Peyer's patch (tissue), 4 donors: ENCODE measurements at regions not wholly inside any gene's neighbourhood (a gene's known extent, or its start where the extent isn't known, plus 50 kb on each side); places are given as distances from the start of the nearest gene placed in this dataset.

Source experiments
- DNase-seq, 3 donors: peaks; one replicate each; pipeline ENCODE4 v3.0.0-alpha.2; 2017 to 2019
- H3K27ac ChIP-seq, 4 donors: fragments of 200-600 bp; sonication (generic); one replicate each; pipeline ENCODE4 v1.5.1; 2016 to 2019
- H3K27me3 ChIP-seq, 2 donors: fragments of 200-600 bp; sonication (generic); one replicate each; pipeline ENCODE4 v1.5.1; 2019
- H3K36me3 ChIP-seq, 3 donors: fragments of 200-600 bp; sonication (generic); one replicate each; pipeline ENCODE4 v1.5.1; 2016 to 2019
- H3K4me1 ChIP-seq, 4 donors: fragments of 200-600 bp; sonication (generic); one replicate each; pipeline ENCODE4 v1.5.1; 2016 to 2019
- H3K4me3 ChIP-seq, 4 donors: fragments of 200-600 bp; sonication (generic); 1 replicate in 3 of 4; 2 replicates in 1 of 4; pipeline ENCODE4 v1.5.1; 2016 to 2019; ENCODE audit warnings: mild to moderate bottlenecking in 1 of 4
- H3K9me3 ChIP-seq, 4 donors: fragments of 200-600 bp; sonication (generic); one replicate each; pipeline ENCODE4 v1.5.1; 2016 to 2019; ENCODE audit warnings: mild to moderate bottlenecking in 1 of 4
- POLR2A ChIP-seq, 2 donors: fragments of 450-650 bp; IDR thresholded peaks; one replicate each; pipeline ENCODE4 v1.5.1; 2017; ENCODE audit warnings: antibody characterized with exemption in 2 of 2, mild to moderate bottlenecking in 2 of 2, moderate library complexity in 2 of 2
- TF ChIP-seq, protein P1 (sequence below), 6 experiments: fragments of 450-650 bp in 4 of 6; fragments of 200-600 bp in 2 of 6; sonication (generic) in 1 of 6; IDR thresholded peaks; one replicate each; pipeline ENCODE4 v1.5.1; 2017 to 2019; ENCODE audit warnings: antibody characterized with exemption in 6 of 6, mild to moderate bottlenecking in 3 of 6, moderate library complexity in 1 of 6

DNA sequence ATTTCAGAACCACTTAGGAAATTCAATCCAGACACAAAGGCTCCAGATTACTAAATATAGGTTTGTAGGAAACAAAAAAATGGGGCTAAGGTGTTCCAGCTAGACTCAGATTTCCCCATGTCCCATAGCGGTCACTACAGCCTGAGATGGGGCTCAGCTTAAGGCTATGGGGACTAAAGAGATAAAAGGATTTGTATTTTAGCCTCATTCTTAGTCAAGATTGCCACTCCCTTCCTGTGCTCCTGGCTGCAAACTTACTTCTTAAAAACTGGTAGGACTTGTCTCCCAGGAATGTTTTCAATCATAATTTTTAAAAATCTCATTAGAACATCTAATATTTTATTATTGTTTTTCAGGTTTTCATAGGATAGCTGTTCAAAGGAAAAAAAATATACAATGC is 253.8 kb upstream of the DAB2 start:
- TF ChIP-seq, protein P1, sequence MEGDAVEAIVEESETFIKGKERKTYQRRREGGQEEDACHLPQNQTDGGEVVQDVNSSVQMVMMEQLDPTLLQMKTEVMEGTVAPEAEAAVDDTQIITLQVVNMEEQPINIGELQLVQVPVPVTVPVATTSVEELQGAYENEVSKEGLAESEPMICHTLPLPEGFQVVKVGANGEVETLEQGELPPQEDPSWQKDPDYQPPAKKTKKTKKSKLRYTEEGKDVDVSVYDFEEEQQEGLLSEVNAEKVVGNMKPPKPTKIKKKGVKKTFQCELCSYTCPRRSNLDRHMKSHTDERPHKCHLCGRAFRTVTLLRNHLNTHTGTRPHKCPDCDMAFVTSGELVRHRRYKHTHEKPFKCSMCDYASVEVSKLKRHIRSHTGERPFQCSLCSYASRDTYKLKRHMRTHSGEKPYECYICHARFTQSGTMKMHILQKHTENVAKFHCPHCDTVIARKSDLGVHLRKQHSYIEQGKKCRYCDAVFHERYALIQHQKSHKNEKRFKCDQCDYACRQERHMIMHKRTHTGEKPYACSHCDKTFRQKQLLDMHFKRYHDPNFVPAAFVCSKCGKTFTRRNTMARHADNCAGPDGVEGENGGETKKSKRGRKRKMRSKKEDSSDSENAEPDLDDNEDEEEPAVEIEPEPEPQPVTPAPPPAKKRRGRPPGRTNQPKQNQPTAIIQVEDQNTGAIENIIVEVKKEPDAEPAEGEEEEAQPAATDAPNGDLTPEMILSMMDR (IDR thresholded peaks at IDR 0.05) = no peak
- TF ChIP-seq POLR2A (IDR thresholded peaks at IDR 0.05) = no peak
- H3K4me1 ChIP-seq = no peaks in the 10 kb centered on the region

DNA sequence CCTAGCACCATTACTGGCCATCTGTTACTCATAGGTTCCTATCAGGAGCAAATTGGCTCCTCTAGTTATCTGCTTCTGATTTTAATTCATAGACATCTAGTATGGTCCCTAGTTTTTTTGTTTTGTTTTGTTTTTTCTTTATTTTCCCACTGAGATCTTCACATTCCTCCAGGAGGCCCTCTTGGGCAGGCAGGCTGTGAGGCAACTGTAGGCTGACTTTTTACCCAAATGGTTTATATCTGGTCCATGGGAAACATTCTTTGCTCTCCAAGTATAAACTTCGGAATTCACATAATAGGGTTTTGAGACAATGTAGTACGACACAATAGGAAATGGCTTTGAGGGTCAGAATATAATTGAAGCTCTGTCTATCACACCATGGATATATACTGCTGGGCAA is 250.9 kb upstream of the DAB2 start:
- Histone ChIP-seq H3K27me3 (no peaks in the 10 kb centered on the region), H3K4me1 (no peaks in the 10 kb centered on the region), H3K4me3 (no peak overlapping the region), H3K27ac (no peak overlapping the region), H3K9me3 (no peaks in the 10 kb centered on the region), H3K36me3 (no peaks in the 10 kb centered on the region)
- DNase-seq = no peak
- TF ChIP-seq, protein P1 (IDR thresholded peaks at IDR 0.05) = no peak
- TF ChIP-seq POLR2A (IDR thresholded peaks at IDR 0.05) = no peak

More for the DNA sequence above, 253.8 kb upstream of the DAB2 start:
- no peak overlapping the region for H3K27ac ChIP-seq
- no peak overlapping the region for H3K4me3 ChIP-seq
- no peak for DNase-seq
- H3K9me3 ChIP-seq = no peaks in the 10 kb centered on the region
- H3K36me3 ChIP-seq = no peaks in the 10 kb centered on the region
- H3K27me3 ChIP-seq = no peaks in the 10 kb centered on the region

- Histone ChIP-seq H3K4me1 (no peaks in the 10 kb centered on the region), H3K27me3 (no peaks in the 10 kb centered on the region), H3K27ac (no peak overlapping the region), H3K4me3 (no peak overlapping the region), H3K36me3 (no peaks in the 10 kb centered on the region), H3K9me3 (no peaks in the 10 kb centered on the region)
- DNase-seq = no peak
- TF ChIP-seq POLR2A (IDR thresholded peaks at IDR 0.05) = no peak
- TF ChIP-seq, protein P1 (IDR thresholded peaks at IDR 0.05) = no peak
These were observed 249.7 kb upstream of the DAB2 start for GRCh38 chr5:39674209-39675082.

DNA sequence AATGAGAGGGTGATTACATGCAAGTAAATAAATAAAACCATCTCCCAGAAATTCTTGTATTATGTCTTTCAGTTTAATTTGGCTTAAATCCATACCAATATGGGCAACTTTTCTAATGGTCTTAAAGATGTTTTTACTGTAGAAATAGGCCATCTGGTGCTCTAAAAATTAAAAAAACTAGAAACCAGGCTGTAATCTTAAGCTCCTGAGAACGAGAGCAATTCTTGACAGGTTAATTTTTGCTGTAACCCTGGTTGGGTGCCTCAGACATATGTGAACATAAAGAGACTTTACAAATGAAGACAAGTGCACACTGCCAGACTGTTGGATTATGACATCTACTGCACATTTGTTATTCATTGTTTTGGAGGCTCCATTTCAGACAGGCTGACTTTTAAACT is 246.8 kb upstream of the DAB2 start:
- H3K4me1 ChIP-seq = no peaks in the 10 kb centered on the region
- DNase-seq = no peak
- no peak overlapping the region for H3K4me3 ChIP-seq
- TF ChIP-seq, protein P1 (IDR thresholded peaks at IDR 0.05) = no peak
- no peak for TF ChIP-seq POLR2A (IDR thresholded peaks at IDR 0.05)
- H3K27ac ChIP-seq = no peak overlapping the region
- no peaks in the 10 kb centered on the region for H3K9me3 ChIP-seq
- no peaks in the 10 kb centered on the region for H3K27me3 ChIP-seq
- H3K36me3 ChIP-seq = no peaks in the 10 kb centered on the region

DNA sequence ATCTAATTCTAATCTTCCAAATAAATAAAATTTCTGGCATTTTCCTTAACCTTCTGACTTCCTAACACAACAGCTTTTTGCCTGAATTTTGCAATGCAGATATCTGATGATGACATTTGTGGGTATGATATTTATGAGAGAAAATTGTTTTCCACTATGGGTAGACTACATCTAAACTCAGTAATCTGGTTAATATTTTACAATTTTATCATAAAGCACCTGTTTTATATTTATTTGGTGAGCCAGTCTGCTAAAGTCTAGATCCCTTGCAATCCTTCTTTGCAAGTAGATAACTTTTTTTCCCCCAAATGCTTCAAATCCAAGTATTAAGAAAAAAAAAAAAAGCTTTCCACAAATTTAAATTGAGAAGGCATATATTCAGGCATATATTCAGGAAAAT is 246.2 kb upstream of the DAB2 start:
- DNase-seq = no peak
- H3K36me3 ChIP-seq = no peaks in the 10 kb centered on the region
- H3K27me3 ChIP-seq = no peaks in the 10 kb centered on the region
- H3K9me3 ChIP-seq = no peaks in the 10 kb centered on the region
- H3K27ac ChIP-seq = no peak overlapping the region
- no peaks in the 10 kb centered on the region for H3K4me1 ChIP-seq
- no peak overlapping the region for H3K4me3 ChIP-seq
- TF ChIP-seq, protein P1 (IDR thresholded peaks at IDR 0.05) = no peak
- no peak for TF ChIP-seq POLR2A (IDR thresholded peaks at IDR 0.05)
